Activated CD4-positive, alpha-beta T cell treated with anti-CD3 and anti-CD28 coated beads, Interleukin-10, Interleukin-2, amounts not matched to agents 100 ng/mL and 50 ng/mL, durations not matched to agents 16 hours and 8 hours (primary cell): ENCODE measurements at regions not wholly inside any gene's neighbourhood (a gene's known extent, or its start where the extent isn't known, plus 50 kb on each side); places are given as distances from the start of the nearest gene placed in this dataset.
"Not testable (repeated sequence)": the region's sequence is repeated elsewhere in the genome, so short reads cannot be mapped to it uniquely, and the experiment has no call there.

Experiments
- DNase-seq: peaks from one replicate; pipeline ENCODE4 v3.0.0-alpha.2; 2020

- DNase-seq, result no peak
Measured at GRCh38 chr1:163912170-163912884, 590.6 kb downstream of the NUF2 start.

GRCh38 chr1:163914785-163915413 lies 593.1 kb downstream of the NUF2 start:
- DNase-seq, result no peak

GRCh38 chr1:163922743-163923201 lies 601.0 kb downstream of the NUF2 start:
- DNase-seq, result no peak

GRCh38 chr1:163924041-163924440 lies 602.3 kb downstream of the NUF2 start:
- DNase-seq, result no peak

- DNase-seq, result no peak
Measured at GRCh38 chr1:163927493-163927892, 605.7 kb downstream of the NUF2 start.

GRCh38 chr1:163928069-163928468 lies 606.3 kb downstream of the NUF2 start:
- no peak for DNase-seq

GRCh38 chr1:163928651-163929050 lies 606.9 kb downstream of the NUF2 start:
- DNase-seq, result no peak

GRCh38 chr1:163932901-163933300 lies 611.1 kb downstream of the NUF2 start:
- no peak for DNase-seq

- no peak for DNase-seq
Measured at GRCh38 chr1:163933437-163933836, 611.7 kb downstream of the NUF2 start.

GRCh38 chr1:163935738-163936374 lies 614.1 kb downstream of the NUF2 start:
- DNase-seq, result no peak

GRCh38 chr1:163959622-163960021 lies 599.4 kb upstream of the PBX1 start:
- no peak for DNase-seq

- DNase-seq, result no peak
Measured at GRCh38 chr1:163970151-163970550, 588.8 kb upstream of the PBX1 start.

GRCh38 chr1:163970699-163971098 lies 588.3 kb upstream of the PBX1 start:
- no peak for DNase-seq

GRCh38 chr1:163973586-163973985 lies 585.4 kb upstream of the PBX1 start:
- DNase-seq, result no peak

GRCh38 chr1:163974120-163974519 lies 584.9 kb upstream of the PBX1 start:
- DNase-seq, result no peak

- DNase-seq, result no peak
Measured at GRCh38 chr1:163980394-163980793, 578.6 kb upstream of the PBX1 start.

GRCh38 chr1:163981500-163982030 lies 577.4 kb upstream of the PBX1 start:
- DNase-seq, result no peak

GRCh38 chr1:163983097-163983496 lies 575.9 kb upstream of the PBX1 start:
- no peak for DNase-seq

GRCh38 chr1:163985700-163986099 lies 573.3 kb upstream of the PBX1 start:
- DNase-seq, result no peak

- DNase-seq, result no peak
Measured at GRCh38 chr1:163999131-163999530, 559.9 kb upstream of the PBX1 start.

- DNase-seq, result not testable (repeated sequence)
Measured at GRCh38 chr1:164006186-164006585, 552.8 kb upstream of the PBX1 start.

- DNase-seq, result no peak
Measured at GRCh38 chr1:164006621-164007020, 552.4 kb upstream of the PBX1 start.

GRCh38 chr1:164017239-164017638 lies 541.7 kb upstream of the PBX1 start:
- no peak for DNase-seq

- no peak for DNase-seq
Measured at GRCh38 chr1:164020391-164020790, 538.6 kb upstream of the PBX1 start.
